ENCODE measurements at regions not wholly inside any gene's neighbourhood (a gene's known extent, or its start where the extent isn't known, plus 50 kb on each side); places are given as distances from the start of the nearest gene placed in this dataset.

GRCh38 chr16:85263239-85263585 lies 150.9 kb upstream of the CIBAR2 start:
- Histone ChIP-seq H4K5ac (ENCODE audit: insufficient read length, low read depth, low read length) (no peak overlapping the region), H3K79me2 (ENCODE audit: insufficient read depth, low read length) (no peaks in the 10 kb centered on the region), H2BK20ac (ENCODE audit: low read depth, low read length, poor library complexity, severe bottlenecking) (no peak overlapping the region), H3K9ac (ENCODE audit: extremely low read depth, insufficient read length, low read length) (no peak overlapping the region), H2BK15ac (ENCODE audit: low read depth, low read length) (no peak overlapping the region), H3T11ph (ENCODE audit: low read length) (no peak overlapping the region), H4K20me1 (ENCODE audit: control insufficient read depth, insufficient read depth, insufficient read length) (no peaks in the 10 kb centered on the region), H2AFZ (ENCODE audit: low read length) (no peak overlapping the region), H3K4ac (ENCODE audit: low read depth, low read length) (no peak overlapping the region), H3K79me1 (ENCODE audit: insufficient read depth, low read depth, low read length, poor library complexity, severe bottlenecking) (no peaks in the 10 kb centered on the region), H2BK120ac (ENCODE audit: low read depth, low read length, poor library complexity, severe bottlenecking) (no peak overlapping the region), H2BK12ac (ENCODE audit: insufficient read length, low read depth, low read length) (no peak overlapping the region), H3K23me2 (ENCODE audit: insufficient read length, low read depth, low read length, poor library complexity, severe bottlenecking) (no peaks in the 10 kb centered on the region), H3K27me3 (ENCODE audit: insufficient read depth, low read length) (no peaks in the 10 kb centered on the region), H3K4me1 (ENCODE audit: insufficient read depth, low read length) (no peaks in the 10 kb centered on the region), H2AK5ac (ENCODE audit: insufficient read length, low read length) (no peak overlapping the region), H3K18ac (ENCODE audit: insufficient read length, low read depth, low read length) (no peak overlapping the region), H3K9me3 (ENCODE audit: control insufficient read depth, low read depth, low read length) (no peaks in the 10 kb centered on the region), H2BK5ac (ENCODE audit: insufficient read length, low read length) (no peak overlapping the region), H3K14ac (ENCODE audit: insufficient read depth, low read length) (no peak overlapping the region), H3K27ac (ENCODE audit: insufficient read length, low read depth, low read length) (no peak overlapping the region), H4K91ac (ENCODE audit: insufficient read length, low read depth, low read length) (no peak overlapping the region), H4K8ac (replicated peaks; ENCODE audit: insufficient read length, low read depth, low read length) (no peak overlapping the region), H3K23ac (ENCODE audit: insufficient read length, low read depth, low read length) (no peak overlapping the region), H3K56ac (ENCODE audit: insufficient read length, low read depth, low read length) (no peak overlapping the region), H3K4me2 (ENCODE audit: insufficient read depth, insufficient read length, low read length) (no peak overlapping the region)
- Mint-ChIP-seq H3K4me3 (no peak overlapping the region), H3K36me3 (ENCODE audit: insufficient read depth in 1 of 3, low read depth in 3 of 3) (no peaks in the 10 kb centered on the region), H3K27ac (peak overlapping the region in 1 of 3 experiments; percentile 71; a peak in 2 of 7 replicates), H3K9me3 (no peaks in the 10 kb centered on the region), H3K27me3 (ENCODE audit: low read depth) (no peaks in the 10 kb centered on the region; the same call in 1 of the 2 replicates), H3K4me1 (peaks cover 0 to 15% of the 10 kb centered on the region in 2 experiments; a peak in 2 of 4 replicates)
- TF ChIP-seq, protein P1, sequence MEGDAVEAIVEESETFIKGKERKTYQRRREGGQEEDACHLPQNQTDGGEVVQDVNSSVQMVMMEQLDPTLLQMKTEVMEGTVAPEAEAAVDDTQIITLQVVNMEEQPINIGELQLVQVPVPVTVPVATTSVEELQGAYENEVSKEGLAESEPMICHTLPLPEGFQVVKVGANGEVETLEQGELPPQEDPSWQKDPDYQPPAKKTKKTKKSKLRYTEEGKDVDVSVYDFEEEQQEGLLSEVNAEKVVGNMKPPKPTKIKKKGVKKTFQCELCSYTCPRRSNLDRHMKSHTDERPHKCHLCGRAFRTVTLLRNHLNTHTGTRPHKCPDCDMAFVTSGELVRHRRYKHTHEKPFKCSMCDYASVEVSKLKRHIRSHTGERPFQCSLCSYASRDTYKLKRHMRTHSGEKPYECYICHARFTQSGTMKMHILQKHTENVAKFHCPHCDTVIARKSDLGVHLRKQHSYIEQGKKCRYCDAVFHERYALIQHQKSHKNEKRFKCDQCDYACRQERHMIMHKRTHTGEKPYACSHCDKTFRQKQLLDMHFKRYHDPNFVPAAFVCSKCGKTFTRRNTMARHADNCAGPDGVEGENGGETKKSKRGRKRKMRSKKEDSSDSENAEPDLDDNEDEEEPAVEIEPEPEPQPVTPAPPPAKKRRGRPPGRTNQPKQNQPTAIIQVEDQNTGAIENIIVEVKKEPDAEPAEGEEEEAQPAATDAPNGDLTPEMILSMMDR (conservative IDR thresholded peaks at IDR 0.05): no peak
- no CpG with 5 or more reads among the region's 6 CpGs for WGBS (ENCODE audit: extremely low coverage, insufficient read length, low lambda C conversion rate)
- DNase-seq: no peak

Measured in H9 (cell line).